SU-DHL-6 (cell line): ENCODE measurements at regions not wholly inside any gene's neighbourhood (a gene's known extent, or its start where the extent isn't known, plus 50 kb on each side); places are given as distances from the start of the nearest gene placed in this dataset.

Source experiments
- EZH2phosphoT487 ChIP-seq: fragments of 200-600 bp; sonication (generic), shearing (Covaris generic); conservative IDR thresholded peaks from 2 replicates; pipeline ENCODE4 v1.6.1; 2018; ENCODE audit warnings: mild to moderate bottlenecking, antibody characterized with exemption, low read length, moderate library complexity, mixed read lengths
- TF ChIP-seq, protein P1 (sequence below): fragments of 200-600 bp; sonication (generic); IDR thresholded peaks from one replicate; pipeline ENCODE4 v1.5.1; 2017; ENCODE audit warnings: antibody characterized with exemption, mild to moderate bottlenecking, low read length, moderate library complexity; ENCODE audit not compliant: insufficient read depth, poor library complexity, severe bottlenecking

DNA sequence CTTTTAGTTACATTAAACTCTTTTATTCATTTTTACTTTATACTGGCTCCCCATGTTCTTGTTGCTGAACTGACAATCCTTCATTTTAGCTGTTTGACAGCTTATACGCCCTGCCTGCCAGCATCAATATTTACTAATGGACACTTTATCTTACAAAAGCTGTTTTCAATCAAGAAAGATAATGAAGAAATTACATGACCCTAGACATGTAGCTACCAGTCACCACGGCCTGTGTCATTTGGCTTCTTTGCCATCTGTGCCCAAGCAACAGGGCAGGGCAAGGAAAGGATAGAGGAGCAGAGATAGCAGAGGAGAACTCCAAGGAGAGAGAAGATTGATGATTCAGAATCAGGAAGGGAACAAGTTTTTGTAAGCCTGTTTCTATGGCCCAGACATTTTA is 647.3 kb downstream of the BRINP1 start:
- TF ChIP-seq, protein P1, sequence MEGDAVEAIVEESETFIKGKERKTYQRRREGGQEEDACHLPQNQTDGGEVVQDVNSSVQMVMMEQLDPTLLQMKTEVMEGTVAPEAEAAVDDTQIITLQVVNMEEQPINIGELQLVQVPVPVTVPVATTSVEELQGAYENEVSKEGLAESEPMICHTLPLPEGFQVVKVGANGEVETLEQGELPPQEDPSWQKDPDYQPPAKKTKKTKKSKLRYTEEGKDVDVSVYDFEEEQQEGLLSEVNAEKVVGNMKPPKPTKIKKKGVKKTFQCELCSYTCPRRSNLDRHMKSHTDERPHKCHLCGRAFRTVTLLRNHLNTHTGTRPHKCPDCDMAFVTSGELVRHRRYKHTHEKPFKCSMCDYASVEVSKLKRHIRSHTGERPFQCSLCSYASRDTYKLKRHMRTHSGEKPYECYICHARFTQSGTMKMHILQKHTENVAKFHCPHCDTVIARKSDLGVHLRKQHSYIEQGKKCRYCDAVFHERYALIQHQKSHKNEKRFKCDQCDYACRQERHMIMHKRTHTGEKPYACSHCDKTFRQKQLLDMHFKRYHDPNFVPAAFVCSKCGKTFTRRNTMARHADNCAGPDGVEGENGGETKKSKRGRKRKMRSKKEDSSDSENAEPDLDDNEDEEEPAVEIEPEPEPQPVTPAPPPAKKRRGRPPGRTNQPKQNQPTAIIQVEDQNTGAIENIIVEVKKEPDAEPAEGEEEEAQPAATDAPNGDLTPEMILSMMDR: no peak
- TF ChIP-seq EZH2phosphoT487: no peak
